SK-N-SH treated with all-trans-retinoic acid at 6 μM for 48 hours (cell line): ENCODE measurements at regions not wholly inside any gene's neighbourhood (a gene's known extent, or its start where the extent isn't known, plus 50 kb on each side); places are given as distances from the start of the nearest gene placed in this dataset.

Source experiments
- ARNTL ChIP-seq: fragments of 450-650 bp; formaldehyde crosslinking; IDR thresholded peaks from 2 replicates; pipeline ENCODE4 v1.5.0; 2020; ENCODE audit warnings: low read depth, mild to moderate bottlenecking, moderate library complexity, borderline replicate concordance
- BACH2 ChIP-seq: fragments of 250-450 bp; sonication (Bioruptor Pico); IDR thresholded peaks from 2 replicates; pipeline ENCODE4 v1.9.0; 2021; ENCODE audit warnings: mild to moderate bottlenecking, borderline replicate concordance
- ESRRG ChIP-seq: fragments of 250-450 bp; sonication (Bioruptor Pico); IDR thresholded peaks from 2 replicates; pipeline ENCODE4 v1.6.1; 2021; ENCODE audit warnings: mild to moderate bottlenecking
- OSR1 ChIP-seq: fragments of 250-450 bp; sonication (Bioruptor Pico); IDR thresholded peaks from 2 replicates; pipeline ENCODE4 v1.8.0; 2022; ENCODE audit warnings: moderate library complexity, mild to moderate bottlenecking, inconsistent platforms
- PATZ1 ChIP-seq: fragments of 250-450 bp; sonication (Bioruptor Pico); IDR thresholded peaks from 2 replicates; pipeline ENCODE4 v1.8.0; 2020; ENCODE audit warnings: mild to moderate bottlenecking, moderate library complexity, borderline replicate concordance
- POU6F1 ChIP-seq: fragments of 250-450 bp; sonication (Bioruptor Pico); IDR thresholded peaks from 2 replicates; pipeline ENCODE4 v1.8.0; 2021; ENCODE audit warnings: low read depth, mild to moderate bottlenecking, moderate library complexity, borderline replicate concordance
- RARB ChIP-seq: fragments of 250-450 bp; sonication (Bioruptor Pico); IDR thresholded peaks from 2 replicates; pipeline ENCODE4 v1.8.0; 2021; ENCODE audit warnings: mild to moderate bottlenecking, moderate library complexity
- TSHZ2 ChIP-seq: fragments of 250-450 bp; sonication (Bioruptor Pico); IDR thresholded peaks from 2 replicates; pipeline ENCODE4 v1.5.0; 2020; ENCODE audit warnings: mild to moderate bottlenecking, moderate library complexity
- ZC3H10 ChIP-seq: fragments of 250-450 bp; sonication (Bioruptor Pico); IDR thresholded peaks from 2 replicates; pipeline ENCODE4 v1.5.1; 2021; ENCODE audit warnings: mild to moderate bottlenecking, moderate library complexity
- ZFP3 ChIP-seq: fragments of 250-450 bp; sonication (Bioruptor Pico); IDR thresholded peaks from 2 replicates; pipeline ENCODE4 v1.5.0; 2020; ENCODE audit warnings: mild to moderate bottlenecking, moderate library complexity
- ZFP30 ChIP-seq: fragments of 450-650 bp; formaldehyde crosslinking; IDR thresholded peaks from 2 replicates; pipeline ENCODE4 v1.5.0; 2022; ENCODE audit warnings: mild to moderate bottlenecking, moderate library complexity
- ZNF8 ChIP-seq: fragments of 450-650 bp; formaldehyde crosslinking; IDR thresholded peaks from 2 replicates; pipeline ENCODE4 v1.5.0; 2020; ENCODE audit warnings: mild to moderate bottlenecking, moderate library complexity

- TF ChIP-seq RARB (no peak), ZFP30 (CRISPR knock-in tag) (no peak), TSHZ2 (CRISPR knock-in tag) (no peak), BACH2 (CRISPR knock-in tag) (no peak), ZC3H10 (CRISPR knock-in tag) (no peak), PATZ1 (no peak), POU6F1 (CRISPR knock-in tag) (no peak), ARNTL (CRISPR knock-in tag) (no peak), ESRRG (CRISPR knock-in tag) (no peak), ZFP3 (no peak), OSR1 (CRISPR knock-in tag) (no peak), ZNF8 (no peak)
These were observed 53.1 kb upstream of the C7orf33 start for GRCh38 chr7:148537435-148537834.
